GM12873 (cell line): ENCODE measurements at regions not wholly inside any gene's neighbourhood (a gene's known extent, or its start where the extent isn't known, plus 50 kb on each side); places are given as distances from the start of the nearest gene placed in this dataset.

Experiments used
- TF ChIP-seq, protein P1 (sequence below): IDR thresholded peaks from 2 replicates; pipeline ENCODE4 v1.5.1; 2012; ENCODE audit warnings: low read depth, mild to moderate bottlenecking, moderate library complexity, low read length, control low read depth; ENCODE audit not compliant: insufficient read depth; ENCODE audit errors: missing control alignments

DNA sequence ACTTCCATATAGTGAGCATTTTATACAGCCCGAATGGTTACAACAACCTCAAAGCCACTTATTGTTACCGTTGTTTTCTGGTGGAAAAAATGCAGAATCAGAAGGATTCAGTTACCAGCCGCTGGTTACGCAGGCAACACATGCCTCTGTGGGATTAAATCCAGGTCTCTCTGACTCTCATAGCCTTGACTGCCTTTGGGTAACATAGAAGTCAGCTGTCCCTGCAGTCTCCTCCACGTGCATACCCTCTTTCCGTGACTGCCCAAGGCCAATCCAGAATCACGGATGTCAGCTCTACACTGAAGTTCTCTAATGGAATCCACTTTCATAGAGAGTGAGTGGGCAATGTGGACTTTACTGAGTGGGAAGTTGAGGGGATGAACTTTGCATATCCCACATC is 189.5 kb upstream of the DNAJC19 start:
- TF ChIP-seq, protein P1, sequence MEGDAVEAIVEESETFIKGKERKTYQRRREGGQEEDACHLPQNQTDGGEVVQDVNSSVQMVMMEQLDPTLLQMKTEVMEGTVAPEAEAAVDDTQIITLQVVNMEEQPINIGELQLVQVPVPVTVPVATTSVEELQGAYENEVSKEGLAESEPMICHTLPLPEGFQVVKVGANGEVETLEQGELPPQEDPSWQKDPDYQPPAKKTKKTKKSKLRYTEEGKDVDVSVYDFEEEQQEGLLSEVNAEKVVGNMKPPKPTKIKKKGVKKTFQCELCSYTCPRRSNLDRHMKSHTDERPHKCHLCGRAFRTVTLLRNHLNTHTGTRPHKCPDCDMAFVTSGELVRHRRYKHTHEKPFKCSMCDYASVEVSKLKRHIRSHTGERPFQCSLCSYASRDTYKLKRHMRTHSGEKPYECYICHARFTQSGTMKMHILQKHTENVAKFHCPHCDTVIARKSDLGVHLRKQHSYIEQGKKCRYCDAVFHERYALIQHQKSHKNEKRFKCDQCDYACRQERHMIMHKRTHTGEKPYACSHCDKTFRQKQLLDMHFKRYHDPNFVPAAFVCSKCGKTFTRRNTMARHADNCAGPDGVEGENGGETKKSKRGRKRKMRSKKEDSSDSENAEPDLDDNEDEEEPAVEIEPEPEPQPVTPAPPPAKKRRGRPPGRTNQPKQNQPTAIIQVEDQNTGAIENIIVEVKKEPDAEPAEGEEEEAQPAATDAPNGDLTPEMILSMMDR: no peak

DNA sequence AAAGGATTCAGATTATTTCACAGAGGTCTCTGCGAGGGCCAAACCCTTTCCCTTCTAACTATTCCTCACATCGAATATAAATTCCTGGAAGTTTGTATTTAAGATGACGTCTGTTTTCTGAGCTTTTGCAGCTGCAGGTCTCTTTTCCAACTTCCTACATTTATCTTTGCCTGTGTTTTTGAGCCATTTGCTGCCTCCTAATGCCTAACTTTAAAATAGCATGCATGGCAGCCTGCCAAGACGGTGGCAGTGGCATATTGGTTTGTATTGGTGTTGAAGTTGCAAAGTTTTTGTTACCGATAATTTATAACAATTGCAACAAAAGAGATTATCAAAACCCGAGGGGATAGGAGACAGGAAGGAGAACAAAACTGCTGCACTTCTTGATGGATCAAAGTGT is 187.1 kb upstream of the DNAJC19 start:
- TF ChIP-seq, protein P1: peak; percentile 53

DNA sequence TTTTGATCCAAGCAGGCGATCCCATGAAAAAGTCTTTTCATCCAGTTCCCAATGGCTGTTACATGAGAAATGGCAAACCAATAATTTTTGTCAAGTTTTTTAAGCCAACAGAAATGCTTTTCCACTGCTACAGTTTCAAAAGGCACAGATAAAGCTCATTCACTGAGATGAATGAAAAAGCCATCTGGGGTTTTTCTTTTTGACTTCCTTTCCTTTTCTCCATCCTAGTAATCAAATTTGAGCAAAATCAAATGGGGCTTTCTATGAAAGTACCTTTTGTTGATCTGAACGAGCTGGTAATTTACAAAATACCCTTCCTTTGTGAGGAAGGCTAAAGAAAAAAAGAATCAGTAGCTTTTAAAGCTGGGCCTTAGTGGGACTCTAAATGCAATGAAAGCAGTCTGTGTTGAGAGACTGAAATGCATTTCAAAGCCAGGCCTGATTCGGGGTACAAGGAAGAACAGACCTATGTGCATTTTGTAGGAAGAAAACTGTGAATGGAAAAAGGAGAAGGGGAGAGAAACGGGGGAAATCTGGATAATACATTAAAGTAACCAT is 185.2 kb upstream of the DNAJC19 start:
- TF ChIP-seq, protein P1: no peak

DNA sequence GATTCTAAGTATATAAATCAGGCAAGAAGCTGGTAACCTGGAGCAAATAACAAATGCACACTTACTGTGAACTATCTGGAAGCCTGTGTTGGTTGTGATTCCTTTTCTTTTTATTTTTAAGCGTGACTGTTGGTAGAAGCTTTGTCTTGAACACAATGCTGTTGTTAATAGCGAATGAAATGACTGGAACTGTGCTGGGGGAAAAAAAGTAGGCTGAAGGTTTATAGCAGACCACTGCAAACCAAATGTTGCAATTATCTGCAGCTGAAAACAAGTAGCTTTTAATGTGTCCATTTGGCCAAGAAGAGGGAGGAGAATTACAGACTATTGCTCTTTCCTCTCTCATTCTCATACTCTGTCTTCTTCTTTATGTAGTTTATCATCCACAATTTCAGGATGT is 184.5 kb upstream of the DNAJC19 start:
- TF ChIP-seq, protein P1: no peak

DNA sequence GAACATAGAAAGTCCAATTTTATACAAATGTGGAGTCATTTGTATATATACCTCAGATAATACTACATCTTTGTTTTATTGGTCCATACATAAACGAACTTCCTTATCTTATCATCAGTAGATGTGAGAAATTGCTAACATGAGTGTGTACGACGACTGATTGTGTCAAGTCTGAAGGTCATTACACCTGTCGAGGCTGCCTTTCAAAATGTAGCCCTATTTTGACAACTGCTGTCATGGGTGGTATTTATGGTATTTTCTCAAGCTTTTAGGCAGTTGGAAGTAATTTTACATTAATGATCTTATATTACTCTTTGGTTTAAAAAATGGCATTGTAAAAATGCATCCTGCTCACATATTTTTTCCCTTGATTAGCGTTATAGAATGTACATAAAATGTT is 183.7 kb upstream of the DNAJC19 start:
- TF ChIP-seq, protein P1: no peak

DNA sequence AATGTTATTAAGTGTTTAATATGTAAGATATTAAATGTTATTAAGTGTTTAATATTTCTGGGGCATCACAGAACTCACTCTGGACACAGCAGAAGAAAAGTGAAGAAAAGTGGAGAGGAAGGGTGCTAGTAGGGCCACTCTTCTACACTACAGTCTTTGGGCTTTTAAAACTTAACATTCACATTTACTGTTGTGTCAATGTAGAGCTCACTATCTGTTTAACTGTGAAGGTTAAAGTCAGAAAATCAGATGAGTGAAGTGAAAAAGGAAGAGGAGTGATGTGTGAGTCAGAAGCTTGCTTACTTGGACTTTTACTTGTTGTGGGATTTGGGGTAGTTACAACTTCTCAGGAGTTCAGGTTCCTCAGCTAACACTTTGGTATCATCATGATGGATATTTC is 145.3 kb upstream of the DNAJC19 start:
- TF ChIP-seq, protein P1: no peak

DNA sequence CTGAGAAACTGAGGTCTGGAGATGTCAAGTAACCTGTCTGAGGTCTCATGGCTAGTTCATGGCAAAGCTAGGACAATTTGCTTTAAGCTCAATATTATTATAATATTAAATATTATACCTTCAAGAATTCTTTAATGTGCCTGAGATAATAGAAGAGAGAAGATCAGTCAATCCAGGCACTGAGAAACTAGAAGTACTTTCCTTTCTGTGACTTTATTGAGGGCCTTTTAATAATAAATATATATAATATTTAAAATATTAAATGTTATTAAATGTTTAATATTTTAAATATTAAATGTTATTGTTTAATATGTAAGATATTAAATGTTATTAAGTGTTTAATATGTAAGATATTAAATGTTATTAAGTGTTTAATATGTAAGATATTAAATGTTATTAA is 144.3 kb upstream of the DNAJC19 start:
- TF ChIP-seq, protein P1: no peak
